Erythroblast (primary cell): ENCODE measurements at regions not wholly inside any gene's neighbourhood (a gene's known extent, or its start where the extent isn't known, plus 50 kb on each side); places are given as distances from the start of the nearest gene placed in this dataset.

Experiments
- GATA1 ChIP-seq: IDR thresholded peaks from 2 replicates; pipeline ENCODE4 v1.6.1; 2011; ENCODE audit warnings: low read depth, mild to moderate bottlenecking, control low read depth, low read length, moderate library complexity
- POLR2A ChIP-seq: IDR thresholded peaks from 2 replicates; pipeline ENCODE4 v1.6.1; 2011; ENCODE audit warnings: mild to moderate bottlenecking, low read length

GRCh38 chr4:13266687-13267086, 217.5 kb downstream of the RAB28 start:
- no peak for TF ChIP-seq POLR2A
- TF ChIP-seq GATA1 = no peak
